OCI-LY7 (cell line): ENCODE measurements at regions not wholly inside any gene's neighbourhood (a gene's known extent, or its start where the extent isn't known, plus 50 kb on each side); places are given as distances from the start of the nearest gene placed in this dataset.
"Not testable (repeated sequence)": the region's sequence is repeated elsewhere in the genome, so short reads cannot be mapped to it uniquely, and the experiment has no call there.

ENCODE experiments used
- CTCF ChIP-seq: fragments of 200-600 bp; sonication (generic); conservative IDR thresholded peaks from 2 replicates; pipeline ENCODE4 v1.5.1; 2014; ENCODE audit warnings: mild to moderate bottlenecking, antibody characterized with exemption, low read length, moderate library complexity, mixed read lengths
- EZH2phosphoT487 ChIP-seq: fragments of 200-600 bp; sonication (generic); IDR thresholded peaks from 2 replicates; pipeline ENCODE4 v1.6.1; 2018; ENCODE audit warnings: low read depth, borderline replicate concordance, mild to moderate bottlenecking, mixed run types, antibody characterized with exemption, low read length, moderate library complexity, mixed read lengths

DNA sequence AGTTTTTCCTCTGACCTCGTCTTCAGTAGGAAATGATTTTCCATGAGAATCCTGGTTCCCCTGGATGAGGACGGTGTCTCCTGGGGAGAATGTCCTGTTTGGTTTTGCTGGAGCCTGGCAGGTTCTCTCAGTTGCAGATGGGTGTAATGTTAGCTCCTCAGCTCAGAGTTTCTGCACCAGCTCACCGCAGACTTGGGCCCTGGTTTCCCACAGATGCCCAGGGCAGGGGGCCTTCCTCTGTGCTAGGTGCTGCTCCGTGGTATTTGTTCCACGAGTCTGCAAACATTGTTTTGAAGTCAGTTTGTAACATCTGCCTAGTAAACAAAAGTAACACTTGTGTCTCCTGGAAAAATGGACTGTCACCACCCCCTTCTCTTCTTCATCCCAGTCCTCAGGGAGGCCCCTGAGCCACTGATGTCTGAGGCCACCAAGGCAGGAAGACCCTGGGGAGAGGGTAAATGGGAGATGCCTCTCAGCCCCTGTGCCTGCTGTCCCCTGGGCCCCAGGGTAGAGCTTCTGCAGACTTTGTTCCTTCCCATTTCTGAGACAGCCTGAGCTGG lies 67.3 kb upstream of the ANTXRL start:
- not testable (repeated sequence) for TF ChIP-seq CTCF, EZH2phosphoT487
